CD14-positive monocyte (primary cell): ENCODE measurements at regions not wholly inside any gene's neighbourhood (a gene's known extent, or its start where the extent isn't known, plus 50 kb on each side); places are given as distances from the start of the nearest gene placed in this dataset.

Source experiments
- DNase-seq, 3 donors: peaks; one replicate each; pipeline ENCODE4 v3.0.0-alpha.2; 2011 to 2022
- H2AFZ ChIP-seq: 2 replicates; pipeline ENCODE4 v1.6.0; 2012; ENCODE audit warnings: mild to moderate bottlenecking, low read depth, low read length, inconsistent platforms; ENCODE audit not compliant: insufficient read depth, poor library complexity, severe bottlenecking
- H3K27ac ChIP-seq, 2 donors: 1 replicate in 1 of 2; 2 replicates in 1 of 2; pipeline ENCODE4 v1.5.1; 2012 to 2013; ENCODE audit warnings: low read length in 2 of 2, control low read depth in 1 of 2, inconsistent platforms in 1 of 2, low read depth in 1 of 2, mild to moderate bottlenecking in 1 of 2
- H3K27me3 ChIP-seq, 2 donors: one replicate each; pipeline versions ENCODE4 v1.6.0 to v1.6.1; 2011 to 2013; ENCODE audit warnings: low read length in 2 of 2; ENCODE audit not compliant: control insufficient read depth in 2 of 2, insufficient read depth in 2 of 2
- H3K36me3 ChIP-seq, 2 donors: replicated peaks in 1 of 2; 1 replicate in 1 of 2; 2 replicates in 1 of 2; pipeline versions ENCODE4 v1.5.1 to v1.6.1; 2012 to 2013; ENCODE audit warnings: low read length in 2 of 2, control low read depth in 1 of 2, inconsistent platforms in 1 of 2, mild to moderate bottlenecking in 1 of 2; ENCODE audit not compliant: insufficient read depth in 2 of 2, control insufficient read depth in 1 of 2
- H3K4me1 ChIP-seq, 2 donors: 1 replicate in 1 of 2; 2 replicates in 1 of 2; pipeline versions ENCODE4 v1.5.1 to v1.6.1; 2012 to 2013; ENCODE audit warnings: low read length in 2 of 2, control low read depth in 1 of 2, inconsistent platforms in 1 of 2, mild to moderate bottlenecking in 1 of 2, moderate library complexity in 1 of 2; ENCODE audit not compliant: insufficient read depth in 2 of 2, control insufficient read depth in 1 of 2
- H3K4me2 ChIP-seq: replicated peaks from 2 replicates; pipeline ENCODE3; 2012; ENCODE audit warnings: low read length, moderate library complexity, mild to moderate bottlenecking; ENCODE audit not compliant: poor library complexity, severe bottlenecking; ENCODE audit errors: extremely low read depth
- H3K4me3 ChIP-seq, 3 experiments: fragments of 200-600 bp in 1 of 3; sonication (generic) in 1 of 3; replicated peaks in 1 of 3; 1 replicate in 2 of 3; 2 replicates in 1 of 3; pipeline ENCODE4 v1.5.1; 2011 to 2013; ENCODE audit warnings: low read length in 3 of 3, mild to moderate bottlenecking in 3 of 3, control low read depth in 2 of 3, low read depth in 2 of 3, inconsistent platforms in 1 of 3, moderate library complexity in 1 of 3
- H3K79me2 ChIP-seq: 2 replicates; pipeline ENCODE4 v1.6.0; 2012; ENCODE audit warnings: mild to moderate bottlenecking, control low read depth, inconsistent platforms, low read length, moderate library complexity; ENCODE audit not compliant: insufficient read depth
- H3K9ac ChIP-seq: 2 replicates; pipeline ENCODE4 v1.6.0; 2017; ENCODE audit warnings: low read length, mild to moderate bottlenecking; ENCODE audit not compliant: insufficient read depth, poor library complexity, severe bottlenecking
- H3K9me3 ChIP-seq, 2 donors: replicated peaks in 1 of 2; 1 replicate in 1 of 2; 2 replicates in 1 of 2; pipeline versions ENCODE4 v1.5.1 to v1.6.1; 2012 to 2013; ENCODE audit warnings: low read length in 2 of 2, control low read depth in 1 of 2; ENCODE audit not compliant: control insufficient read depth in 1 of 2, insufficient read depth in 1 of 2
- H4K20me1 ChIP-seq: 2 replicates; pipeline ENCODE4 v1.6.0; 2012; ENCODE audit warnings: mild to moderate bottlenecking, low read length, control low read depth, moderate library complexity; ENCODE audit not compliant: insufficient read depth
- H3K27ac Mint-ChIP-seq, 7 donors: one replicate each; pipeline ENCODE4 v1.8.0; 2020; ENCODE audit warnings: mild to moderate bottlenecking in 7 of 7, mixed read lengths in 7 of 7, moderate library complexity in 6 of 7, inconsistent platforms in 2 of 7
- H3K27me3 Mint-ChIP-seq, 3 donors: one replicate each; pipeline ENCODE4 v1.8.0; 2021 to 2022; ENCODE audit warnings: low read depth in 3 of 3, mild to moderate bottlenecking in 3 of 3, mixed read lengths in 3 of 3, moderate library complexity in 3 of 3, inconsistent platforms in 1 of 3
- H3K36me3 Mint-ChIP-seq, 2 donors: one replicate each; pipeline ENCODE4 v1.8.0; 2020; ENCODE audit warnings: mixed read lengths in 2 of 2, inconsistent platforms in 1 of 2, mild to moderate bottlenecking in 1 of 2
- H3K4me1 Mint-ChIP-seq: one replicate; pipeline ENCODE4 v1.8.0; 2020; ENCODE audit warnings: mild to moderate bottlenecking, mixed read lengths
- H3K4me3 Mint-ChIP-seq, 2 donors: one replicate each; pipeline ENCODE4 v1.8.0; 2020; ENCODE audit warnings: mild to moderate bottlenecking in 2 of 2, mixed read lengths in 2 of 2, moderate library complexity in 1 of 2
- H3K9me3 Mint-ChIP-seq, 7 donors: one replicate each; pipeline ENCODE4 v1.8.0; 2020 to 2022; ENCODE audit warnings: mixed read lengths in 7 of 7, mild to moderate bottlenecking in 6 of 7, moderate library complexity in 6 of 7, inconsistent platforms in 2 of 7
- CTCF ChIP-seq: fragments of 200-600 bp; IDR thresholded peaks from one replicate; pipeline ENCODE4 v1.8.0; 2022; ENCODE audit warnings: antibody characterized with exemption, mild to moderate bottlenecking
- WGBS: methylation state at CpG from one replicate; pipeline ENCODE4 v1.1.5; 2013; ENCODE audit warnings: missing lambda C conversion rate; ENCODE audit not compliant: insufficient coverage; 5-methylcytosine and 5-hydroxymethylcytosine counted together
- intact Hi-C, 2 donors: fragments of 100-400 bp; cut with micrococcal nuclease; formaldehyde crosslinking; loops; one replicate each; pipeline versions ENCODE4 v1.15.0 to v1.15.1; 2023

DNA sequence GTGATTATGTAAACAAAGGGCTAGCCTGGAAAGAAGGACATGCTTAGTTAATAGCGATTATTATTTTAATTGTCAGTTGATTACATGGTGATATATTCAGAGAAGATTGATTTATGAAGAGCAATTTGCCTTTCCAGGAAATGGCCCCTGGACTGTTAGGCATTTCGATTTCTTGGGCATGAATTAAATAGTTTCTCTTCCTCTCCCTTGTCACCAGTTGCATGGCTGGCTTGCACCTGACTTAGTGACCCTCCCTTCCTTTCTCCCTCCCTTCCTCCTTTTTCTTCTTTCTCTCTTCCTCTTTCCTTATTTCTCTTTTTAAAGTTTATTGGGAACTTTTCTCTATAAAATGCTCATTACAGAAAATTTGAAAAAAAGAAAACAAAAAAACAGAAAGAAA lies 235.4 kb downstream of the CDC5L start:
- 17% methylated on average over 1 of the region's 2 CpGs for WGBS
- Mint-ChIP-seq H3K9me3 (peaks cover 0 to 2% (median 0%) of the 10 kb centered on the region in 7 donors), H3K27me3 (peaks cover 0 to 1% (median under 1%) of the 10 kb centered on the region in 3 donors), H3K27ac (peak overlapping the region; percentile 19 to 85 (median 73)), H3K4me1 (peaks cover 91% of the 10 kb centered on the region), H3K36me3 (no peaks in the 10 kb centered on the region), H3K4me3 (peak overlapping the region in 1 of 2 donors; percentile 33)
- H3K27ac ChIP-seq: peak overlapping the region in 1 of 2 donors; percentile 69
- no peaks in the 10 kb centered on the region for H3K79me2 ChIP-seq
- DNase-seq: peak; percentile 12 to 28 (median 21)
- no peaks in the 10 kb centered on the region for H3K9me3 ChIP-seq
- no peaks in the 10 kb centered on the region for H3K27me3 ChIP-seq
- H3K4me2 ChIP-seq: peak overlapping the region; percentile 46
- no peak for TF ChIP-seq CTCF
- H3K4me3 ChIP-seq: peak overlapping the region in 1 of 3 experiments; percentile 33
- no peaks in the 10 kb centered on the region for H4K20me1 ChIP-seq
- peak overlapping the region; percentile 19 for H2AFZ ChIP-seq
- H3K4me1 ChIP-seq: peaks cover 77 to 88% of the 10 kb centered on the region in 2 donors
- intact Hi-C loops: loop anchor here in 1 of 2 donors (10.0 kb wide), 1 partner anchor 148 kb away; no protein-coding TSS in a partner anchor
- no peak overlapping the region for H3K9ac ChIP-seq
- H3K36me3 ChIP-seq: no peaks in the 10 kb centered on the region

GRCh38 chr6:44624226-44624625 lies 236.7 kb downstream of the CDC5L start:
- H3K4me2 ChIP-seq: no peak overlapping the region
- H2AFZ ChIP-seq: no peak overlapping the region
- no peaks in the 10 kb centered on the region for H3K36me3 ChIP-seq
- peaks cover 73 to 85% of the 10 kb centered on the region in 2 donors for H3K4me1 ChIP-seq
- Mint-ChIP-seq H3K36me3 (no peaks in the 10 kb centered on the region), H3K27ac (peak overlapping the region in 4 of 7 donors; percentile 37 to 58 (median 52)), H3K9me3 (peaks cover 0 to 2% (median 0%) of the 10 kb centered on the region in 7 donors), H3K27me3 (peaks cover 1 to 4% (median 1%) of the 10 kb centered on the region in 3 donors), H3K4me1 (peaks cover 85% of the 10 kb centered on the region), H3K4me3 (no peak overlapping the region)
- no peak overlapping the region for H3K4me3 ChIP-seq
- intact Hi-C loops: loop anchor here in 1 of 2 donors (10.0 kb wide), 1 partner anchor 149 kb away; no protein-coding TSS in a partner anchor
- H3K27ac ChIP-seq: no peak overlapping the region
- 40% methylated on average over 3 of the region's 5 CpGs for WGBS
- no peaks in the 10 kb centered on the region for H3K27me3 ChIP-seq
- no peaks in the 10 kb centered on the region for H3K79me2 ChIP-seq
- no peaks in the 10 kb centered on the region for H4K20me1 ChIP-seq
- no peak overlapping the region for H3K9ac ChIP-seq
- no peak for DNase-seq
- H3K9me3 ChIP-seq: no peaks in the 10 kb centered on the region
- TF ChIP-seq CTCF: no peak
